Kasumi-1 (cell line): ENCODE measurements at regions not wholly inside any gene's neighbourhood (a gene's known extent, or its start where the extent isn't known, plus 50 kb on each side); places are given as distances from the start of the nearest gene placed in this dataset.

Experiments used
- DNase-seq, 2 experiments: peaks; one replicate each; lab custom pipeline; 2025; lab: John Stamatoyannopoulos, UW

DNA sequence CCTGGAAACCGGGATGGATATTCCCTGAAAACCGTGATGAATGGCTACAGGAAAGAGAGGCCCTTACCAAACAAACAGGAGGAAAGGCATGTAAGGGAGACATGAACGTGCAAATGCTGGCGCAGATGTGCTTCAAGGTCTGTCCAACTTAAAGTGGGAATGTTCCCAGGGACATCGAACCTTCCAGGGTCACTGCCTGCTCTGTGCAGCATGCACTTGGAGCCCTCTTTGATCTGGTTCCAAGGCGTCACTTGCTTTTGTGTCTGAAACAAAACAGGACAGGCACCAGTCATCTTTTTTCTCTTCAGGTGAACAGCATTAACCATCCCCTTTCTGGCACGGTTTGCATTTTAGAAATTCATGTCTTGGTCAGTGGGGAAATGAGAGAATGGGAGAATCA lies 479.4 kb downstream of the RASEF start:
- DNase-seq = no peak

DNA sequence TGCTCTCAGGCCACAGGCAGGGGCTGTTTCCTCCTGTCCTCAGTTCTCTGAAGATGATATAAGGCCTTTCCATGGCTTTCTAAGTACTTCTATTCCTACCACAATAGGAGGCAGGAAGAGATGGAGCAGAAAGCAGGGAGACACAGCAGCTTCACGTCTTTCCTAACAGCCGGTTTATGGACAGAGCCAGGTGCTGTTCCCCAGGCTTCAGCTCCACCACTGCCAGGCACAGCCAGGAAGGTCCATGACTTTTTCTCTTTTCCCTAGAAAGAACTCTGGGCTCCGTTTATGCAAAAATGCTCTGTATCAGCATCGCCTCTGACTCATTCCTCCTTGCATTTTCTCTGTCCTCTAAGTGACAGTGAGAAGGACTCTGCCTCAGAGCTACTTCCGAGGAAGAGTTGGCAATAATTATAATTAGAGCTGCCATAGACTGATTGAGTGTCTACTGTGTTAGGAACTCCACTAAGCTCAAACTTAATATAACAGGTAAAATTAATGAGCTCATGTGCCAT lies 478.5 kb downstream of the RASEF start:
- no peak for DNase-seq

DNA sequence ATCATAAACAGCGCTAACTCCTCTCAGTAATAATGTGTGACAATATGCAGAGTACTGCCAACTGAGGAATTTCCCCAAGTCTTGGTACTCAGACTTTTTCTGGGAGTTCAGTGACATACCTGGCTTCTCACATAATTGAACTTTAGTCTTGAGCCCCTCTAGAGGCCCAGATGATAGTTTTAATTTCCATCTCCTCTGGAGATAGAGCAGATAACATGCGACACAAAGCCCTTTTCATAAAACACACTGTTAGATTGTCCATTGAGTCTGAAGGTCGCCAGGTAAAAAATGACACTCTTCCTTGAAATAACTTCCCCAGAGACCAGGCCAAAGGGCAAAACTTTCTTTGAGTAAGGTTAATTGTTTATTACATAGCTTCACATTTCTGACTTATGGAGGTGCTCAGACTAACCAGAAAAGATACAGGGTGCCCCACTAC lies 476.0 kb downstream of the RASEF start:
- no peak for DNase-seq

DNA sequence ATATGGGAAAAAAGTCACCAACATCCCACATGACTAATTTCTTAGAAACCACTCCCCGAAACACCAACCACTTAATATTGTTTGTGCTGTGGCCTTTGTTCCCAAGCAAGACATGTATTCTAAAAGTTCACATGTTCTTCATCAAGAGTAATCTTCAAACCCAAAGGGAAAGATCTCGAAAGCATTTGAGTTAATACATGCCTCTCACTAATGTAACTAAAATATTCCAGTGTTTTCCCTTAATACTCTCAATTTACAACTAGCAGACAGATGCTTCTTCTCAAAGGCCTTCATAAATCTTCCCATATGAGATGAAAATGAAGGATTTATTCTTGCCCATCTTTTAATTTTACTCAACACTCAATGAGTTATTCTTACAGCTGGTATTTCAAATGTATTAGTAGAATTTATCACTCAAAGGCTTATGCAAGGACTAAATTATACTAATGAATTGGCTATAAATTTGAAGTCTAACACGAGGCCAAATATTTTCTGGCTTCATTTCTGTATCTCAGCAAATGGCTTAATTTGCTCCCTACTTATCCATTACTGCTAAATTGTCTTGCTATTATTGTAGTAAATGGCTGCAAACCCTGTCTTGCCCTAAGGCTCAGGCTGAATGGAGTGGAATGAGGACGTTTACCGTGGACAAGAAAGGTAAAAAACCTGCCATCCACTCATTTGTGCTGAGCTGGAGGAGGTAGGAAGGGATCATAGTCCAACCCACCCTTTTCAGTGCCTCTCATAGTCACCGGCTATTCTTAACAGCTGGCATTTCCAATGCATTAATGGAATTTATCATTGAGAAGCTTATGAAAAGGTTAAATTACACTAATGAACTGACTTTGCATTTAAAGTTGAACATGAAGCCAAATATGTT lies 474.4 kb downstream of the RASEF start:
- no peak for DNase-seq

DNA sequence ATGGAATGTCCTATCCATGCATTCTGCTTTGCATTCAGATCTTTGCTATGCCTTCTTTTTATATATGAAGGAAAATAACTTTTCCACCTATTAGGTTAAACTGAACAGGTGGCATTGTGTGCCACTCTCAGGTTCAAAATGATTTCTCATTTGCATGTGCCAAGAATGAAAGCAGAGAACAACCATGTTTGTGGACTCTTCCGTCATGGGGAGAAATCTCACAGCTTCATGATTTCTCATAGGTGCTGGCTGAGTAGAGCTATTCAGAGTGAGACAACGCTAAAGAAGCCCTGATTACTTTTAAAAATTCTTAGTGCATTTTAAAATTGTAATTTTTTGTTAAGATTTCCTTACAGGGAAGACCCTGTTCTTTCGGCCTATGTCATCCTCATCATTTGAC lies 472.1 kb downstream of the RASEF start:
- no peak for DNase-seq

DNA sequence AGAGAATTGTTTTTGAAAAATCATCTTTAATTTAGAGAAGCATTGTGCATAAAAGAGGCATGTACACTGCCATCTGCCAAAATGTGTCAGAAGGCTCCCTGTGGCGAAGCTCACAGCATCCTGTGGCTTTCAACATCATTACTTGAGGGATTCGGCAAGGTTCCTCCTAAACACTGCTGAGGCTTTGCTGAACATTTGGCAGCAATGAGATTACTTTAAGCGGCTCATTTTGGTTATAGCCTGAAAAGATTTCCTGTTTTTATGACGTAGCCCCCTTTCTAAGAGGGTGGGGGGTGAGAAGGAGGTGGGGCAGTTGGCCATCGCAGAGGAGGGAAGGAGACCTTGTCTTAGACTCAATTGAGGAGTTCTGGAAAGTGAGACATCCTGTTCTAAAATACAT lies 469.4 kb downstream of the RASEF start:
- no peak for DNase-seq

DNA sequence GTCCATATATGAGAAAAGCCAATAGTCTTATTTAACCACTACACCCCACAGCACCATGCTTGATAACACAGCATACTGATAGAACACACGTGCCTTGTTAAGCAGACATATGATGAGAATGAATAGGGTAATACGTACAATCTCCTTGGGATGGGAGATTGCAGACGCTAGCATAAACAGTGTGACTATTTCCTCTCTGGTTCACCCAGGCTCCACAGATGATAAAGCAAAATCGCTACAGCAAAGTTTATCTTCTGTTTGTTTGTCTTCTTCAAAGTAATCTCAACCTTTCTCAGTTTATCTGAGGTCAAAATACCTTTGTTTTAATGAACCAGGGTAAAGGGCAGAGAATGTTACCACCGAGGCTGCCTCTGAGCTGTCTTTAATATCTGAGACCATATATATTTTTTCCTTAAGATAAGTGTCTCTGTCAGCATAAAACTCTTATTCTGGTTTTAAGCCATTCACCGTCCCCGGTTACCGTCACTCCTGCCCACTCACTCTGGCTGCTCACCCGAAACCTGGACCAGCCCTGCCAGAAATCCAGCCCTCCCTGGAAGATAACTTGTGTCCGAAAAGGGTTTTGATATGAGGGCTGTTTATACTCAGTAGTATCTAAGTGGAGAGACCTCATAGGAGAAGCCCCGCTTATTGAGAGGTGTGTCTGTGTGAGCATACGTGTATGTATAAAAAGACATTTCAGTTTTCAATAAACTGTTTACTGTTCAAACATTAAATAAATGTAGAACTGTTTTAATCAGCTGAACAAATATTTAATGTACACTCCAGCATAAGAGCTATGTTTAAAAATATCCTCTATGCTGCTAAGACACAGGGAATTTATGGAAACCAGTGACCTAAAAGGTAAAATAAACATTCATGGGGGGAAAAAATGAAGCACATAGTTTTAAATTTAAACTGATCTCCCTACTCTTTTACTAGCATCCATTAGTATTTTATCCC lies 465.4 kb downstream of the RASEF start:
- DNase-seq = no peak

DNA sequence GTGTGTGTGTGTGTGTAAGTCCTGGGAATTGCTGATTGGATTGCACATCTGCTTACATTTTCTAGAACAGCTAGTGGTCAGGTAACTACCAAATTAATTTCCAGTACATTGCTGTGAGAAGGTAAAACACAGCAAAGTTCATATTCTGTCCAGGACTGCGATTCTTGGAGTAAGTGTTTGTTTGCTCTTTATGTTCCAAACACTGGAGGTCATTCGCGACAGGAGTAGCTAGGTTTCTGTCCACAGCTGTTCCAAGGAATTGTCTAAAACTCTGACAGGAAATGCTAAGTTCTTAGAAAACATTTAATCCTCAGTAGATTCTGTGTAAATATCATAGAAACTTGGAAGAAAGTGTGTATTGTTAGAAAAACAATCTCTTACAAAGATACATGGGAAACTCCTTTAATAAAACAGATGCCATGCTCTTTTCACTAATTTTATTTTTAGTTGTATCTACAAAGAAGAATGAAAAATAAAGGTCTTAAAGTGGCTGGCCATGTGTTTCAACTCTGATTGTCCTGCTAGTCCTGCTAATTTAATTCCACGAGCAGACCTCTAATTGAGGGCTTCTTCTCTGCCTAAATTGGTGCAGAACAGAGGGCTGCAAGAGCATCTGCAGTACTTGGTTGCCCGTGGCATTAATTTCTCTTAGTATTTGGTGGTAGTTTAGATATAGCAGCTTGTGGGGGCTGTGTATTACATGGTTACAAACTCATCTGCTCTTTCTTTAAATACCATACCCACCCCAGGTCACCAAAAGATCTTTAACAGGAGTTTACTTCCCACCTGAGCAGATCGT lies 464.5 kb downstream of the RASEF start:
- DNase-seq = no peak

DNA sequence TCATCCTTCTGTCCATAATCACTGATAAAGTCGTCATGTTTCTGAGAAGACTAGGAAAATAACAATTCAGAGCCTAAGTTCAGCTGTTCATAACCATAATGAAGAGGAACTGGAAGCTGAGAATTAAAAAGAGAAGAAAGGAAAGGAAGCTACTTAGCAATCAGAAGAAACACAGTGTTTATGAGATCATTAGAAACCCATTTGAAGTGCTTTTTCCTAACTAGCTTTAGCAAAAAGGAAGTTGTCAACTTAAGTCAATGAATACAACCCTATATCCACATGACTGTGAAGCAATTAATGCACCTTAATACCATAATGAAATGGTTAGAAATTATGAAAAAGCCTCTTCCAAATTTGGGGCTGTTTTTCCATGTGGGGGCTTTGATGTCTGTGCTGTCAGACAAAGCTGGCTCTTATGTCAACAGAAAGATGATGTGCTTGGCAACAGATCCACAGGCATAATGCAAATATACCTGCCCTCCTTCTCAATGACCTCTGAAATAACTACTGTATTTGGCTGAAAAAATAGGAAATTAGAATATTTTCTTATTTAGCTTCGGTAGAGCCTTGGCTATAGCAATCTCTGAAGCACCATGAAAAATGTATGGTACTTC lies 463.5 kb downstream of the RASEF start:
- DNase-seq = no peak

DNA sequence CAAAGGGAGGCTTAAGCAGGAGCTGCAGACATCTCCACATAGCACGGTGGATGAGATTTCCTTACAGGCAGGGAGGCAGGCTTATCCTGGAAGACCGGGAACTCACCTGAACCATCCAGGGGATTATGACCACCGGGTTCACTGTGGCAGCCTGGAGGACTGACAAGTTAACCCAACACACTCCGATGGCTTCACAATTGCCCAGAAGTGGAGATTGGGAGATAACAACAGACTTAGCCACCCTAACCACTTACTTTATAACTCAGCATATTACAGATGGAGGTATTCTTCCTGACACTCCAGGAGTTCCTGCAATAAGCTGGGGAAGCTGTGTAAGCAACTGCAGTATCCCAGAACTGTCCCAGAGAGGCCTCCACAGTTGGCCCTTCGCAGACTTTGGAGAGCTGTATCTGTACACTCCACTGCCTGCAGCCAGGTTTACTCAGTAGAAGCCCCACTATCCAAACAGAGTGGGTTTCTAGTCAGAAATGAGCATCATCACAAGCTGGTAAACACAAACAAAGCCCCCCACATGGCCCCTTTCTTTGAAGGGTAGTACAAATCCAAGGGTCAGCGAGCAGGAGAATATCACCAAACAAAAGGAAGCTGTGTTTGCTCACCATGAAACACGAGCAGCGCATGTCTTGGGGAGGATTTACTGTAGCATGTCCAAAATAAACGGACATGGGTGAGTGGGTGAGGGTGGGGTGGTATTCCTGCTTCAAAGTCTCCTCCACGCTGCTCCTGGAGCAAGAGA lies 462.2 kb downstream of the RASEF start:
- no peak for DNase-seq

DNA sequence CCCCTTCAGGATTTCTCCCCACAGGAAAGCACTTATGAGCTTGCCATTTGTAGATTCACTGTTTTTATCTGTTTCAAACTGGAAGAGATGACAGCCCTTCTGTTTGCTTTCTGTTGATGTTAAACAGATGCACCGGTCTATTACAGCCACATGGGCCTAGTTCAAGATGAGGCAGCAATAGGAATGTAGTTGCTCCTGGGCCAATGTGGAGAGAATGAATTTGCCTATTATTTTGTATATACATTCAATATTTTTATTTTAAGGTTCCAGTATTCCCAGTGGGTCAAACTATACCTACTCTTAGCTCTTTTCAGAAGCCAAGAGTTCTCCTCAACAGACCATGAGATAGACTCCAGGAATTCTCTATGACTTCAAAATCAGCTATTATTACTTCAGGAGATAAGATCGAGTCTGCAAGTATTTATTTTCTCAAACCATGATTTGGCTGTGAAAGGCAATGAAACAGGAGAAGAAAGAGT lies 461.6 kb downstream of the RASEF start:
- no peak for DNase-seq

DNA sequence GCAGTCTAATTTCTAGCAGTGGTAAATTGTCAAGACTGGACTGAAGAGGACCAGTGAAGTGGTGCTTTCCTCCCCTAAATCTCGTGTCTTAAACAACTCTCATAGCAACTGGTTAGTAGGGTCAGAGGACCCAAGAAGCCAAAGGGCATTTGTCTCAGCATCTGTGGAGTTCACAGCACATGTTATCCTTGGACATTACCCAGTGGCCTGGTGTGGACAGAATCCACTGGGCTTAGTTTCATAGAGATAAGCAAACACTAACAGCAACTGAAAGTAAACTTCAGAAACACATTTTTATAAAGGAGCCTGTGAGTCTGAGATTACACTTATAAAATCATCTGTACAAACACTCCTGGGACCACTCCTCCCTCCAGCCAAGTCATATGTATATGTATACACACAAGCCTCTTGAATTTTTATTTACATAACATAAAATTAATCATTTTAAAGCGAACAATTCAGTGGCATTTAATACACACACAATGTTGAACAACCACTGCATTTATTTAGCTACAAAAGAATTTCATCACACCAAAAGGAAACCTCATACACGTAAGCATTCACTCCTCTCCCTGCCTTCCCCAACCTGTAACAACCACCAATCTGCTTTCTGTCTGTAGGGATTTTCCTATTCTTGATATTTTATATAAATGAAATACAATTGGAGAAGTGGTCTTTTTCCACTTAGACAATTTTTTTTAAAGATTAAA lies 457.8 kb downstream of the RASEF start:
- DNase-seq = no peak

DNA sequence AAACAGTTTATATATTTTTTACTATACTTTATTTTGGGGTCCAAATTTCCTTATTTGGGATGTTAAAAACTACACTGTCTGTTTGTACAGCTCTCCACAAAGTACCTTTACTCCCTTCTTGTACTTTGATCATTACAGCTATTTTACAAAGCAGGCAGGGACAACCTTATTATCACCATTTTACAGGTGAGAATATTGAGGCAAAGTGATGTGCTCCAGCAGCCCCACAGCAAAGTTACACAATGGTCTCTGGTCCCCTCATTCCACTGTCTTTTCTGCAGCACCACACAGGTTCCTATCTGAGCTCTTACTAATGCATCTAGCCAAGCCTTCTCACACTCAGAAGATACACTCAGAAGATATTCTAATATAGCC lies 457.3 kb downstream of the RASEF start:
- no peak for DNase-seq

DNA sequence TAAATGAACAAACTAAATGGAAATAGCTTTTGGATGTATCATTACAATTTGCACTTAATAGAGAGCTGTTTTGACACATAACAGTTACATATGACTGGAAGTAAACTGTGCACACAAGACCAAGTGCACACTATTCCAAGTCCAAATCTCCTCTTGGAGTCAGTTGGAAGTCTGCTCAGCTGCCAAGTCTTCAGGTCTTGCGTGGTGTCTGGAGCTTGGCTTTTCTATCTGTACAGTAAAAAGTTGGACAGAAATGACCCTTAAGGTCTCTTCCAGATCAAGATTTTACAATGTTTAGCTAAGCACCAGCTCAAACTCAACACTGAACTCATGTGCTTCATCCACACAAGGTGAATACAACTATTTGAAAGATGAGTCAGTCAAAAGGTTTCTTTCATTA lies 456.9 kb downstream of the RASEF start:
- no peak for DNase-seq

DNA sequence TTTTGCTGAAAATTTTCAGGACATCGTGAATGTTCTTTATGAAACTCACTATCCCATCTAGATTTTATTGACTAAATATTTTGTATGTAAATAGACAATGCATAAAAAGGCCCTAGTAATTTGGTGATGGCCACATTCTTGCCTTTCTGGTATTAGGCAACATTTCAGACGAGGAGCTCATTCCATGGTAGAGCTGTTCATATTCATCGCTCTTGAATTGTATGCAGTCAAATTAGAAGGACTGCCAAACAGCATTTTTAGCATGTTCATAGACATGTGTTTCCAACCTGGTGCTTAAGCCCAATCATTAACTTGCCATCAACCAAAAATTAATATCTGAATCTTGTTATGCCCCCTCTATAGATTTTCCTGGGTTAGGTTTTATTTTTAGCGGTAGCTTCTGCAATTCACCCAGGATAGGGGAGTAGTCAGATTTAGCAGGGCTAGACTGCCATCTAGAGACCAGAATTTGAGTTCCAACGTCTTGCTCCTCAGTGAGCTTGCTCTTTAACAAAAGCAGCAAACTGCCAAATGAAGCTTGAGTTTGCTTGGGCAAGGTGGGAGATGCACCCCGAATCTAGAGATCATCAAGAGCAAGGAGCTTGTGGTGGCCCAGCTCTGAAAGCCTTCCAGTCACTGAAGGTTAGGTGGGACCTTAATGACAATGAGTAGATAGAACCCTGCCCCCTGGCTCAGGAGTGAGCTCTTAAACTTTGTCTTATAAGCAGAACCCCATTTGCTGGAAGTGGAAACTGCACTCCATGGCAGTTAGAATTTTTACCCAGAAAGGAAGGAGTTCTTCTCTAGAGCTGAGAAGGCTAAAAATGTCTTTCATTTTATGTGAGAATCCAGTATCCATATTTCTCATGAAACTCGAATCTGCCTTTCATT lies 456.2 kb downstream of the RASEF start:
- DNase-seq = peak; percentile 78 to 82

DNA sequence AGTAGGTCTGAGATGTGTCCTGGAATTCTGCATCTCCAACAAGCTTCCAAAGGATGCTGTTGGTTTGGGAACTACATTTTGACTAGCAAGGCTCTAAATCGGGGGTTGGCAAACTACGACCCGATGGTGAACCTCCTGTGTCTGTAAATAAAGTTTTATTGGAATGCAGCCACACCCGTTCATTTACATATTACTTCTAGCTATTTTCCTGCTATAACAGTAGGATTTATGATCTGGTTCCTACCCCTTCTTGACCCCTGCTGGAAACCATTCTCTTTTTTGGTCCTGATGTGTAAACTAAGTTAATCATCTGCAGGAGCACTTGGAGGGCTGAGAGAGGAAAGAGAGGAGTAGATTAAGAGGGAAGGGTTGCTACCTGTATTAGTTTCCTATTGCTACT lies 454.5 kb downstream of the RASEF start:
- no peak for DNase-seq

DNA sequence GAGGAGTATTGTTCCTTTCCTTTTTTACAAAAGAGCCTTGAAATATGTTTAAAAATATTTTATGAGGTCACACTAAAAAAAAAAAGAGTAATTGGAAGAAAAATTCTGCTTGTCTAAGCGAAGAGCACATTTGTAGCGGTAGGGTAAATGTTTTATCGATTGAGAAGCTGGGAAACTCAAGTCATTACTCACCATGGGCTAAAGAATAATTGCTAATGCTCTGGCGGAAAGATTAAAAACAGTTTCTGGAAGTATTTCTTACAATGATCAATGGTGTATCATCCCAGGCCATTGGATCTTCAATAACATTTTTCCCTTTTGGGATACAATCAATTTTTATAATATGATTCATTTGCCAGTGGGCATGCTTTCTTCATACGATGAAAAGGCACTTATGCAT lies 450.0 kb downstream of the RASEF start:
- DNase-seq = no peak

DNA sequence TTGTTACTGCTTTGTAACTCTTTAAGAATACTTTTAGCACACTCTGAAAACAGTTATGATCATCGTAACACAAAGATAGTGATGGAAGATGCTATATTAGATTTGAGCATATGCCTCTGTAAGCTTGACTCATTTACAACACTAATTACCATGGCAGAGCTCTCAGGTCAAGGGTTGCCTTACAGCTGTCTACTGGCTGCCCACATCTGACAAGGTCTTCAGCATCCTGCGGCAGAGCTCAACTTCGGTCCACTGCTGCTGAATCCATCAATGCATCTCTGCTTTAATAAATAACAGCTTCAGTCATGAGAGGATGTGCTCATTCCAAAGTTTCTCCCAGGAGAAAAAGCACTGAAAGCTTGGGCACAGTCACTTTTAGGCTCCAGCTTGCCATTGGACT lies 449.4 kb downstream of the RASEF start:
- no peak for DNase-seq

DNA sequence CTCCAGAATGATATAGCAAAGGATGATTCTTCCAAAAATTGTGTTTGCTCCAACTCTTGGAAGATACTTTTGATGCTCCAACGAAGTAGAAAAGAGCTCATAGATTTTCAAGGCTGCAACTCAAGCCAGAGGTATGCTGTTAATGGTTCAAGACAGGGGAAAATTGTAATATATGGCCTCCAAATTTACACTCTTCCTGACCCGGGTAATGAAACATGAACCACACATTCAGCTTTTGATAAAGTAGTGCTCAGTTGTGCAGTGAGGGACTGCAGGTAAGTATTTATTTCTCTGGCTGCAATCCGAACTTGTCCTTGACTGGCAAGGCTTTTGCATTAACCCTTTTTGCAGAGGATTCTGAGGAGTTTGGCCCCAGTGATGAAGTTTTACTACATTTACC lies 446.4 kb downstream of the RASEF start:
- no peak for DNase-seq
